Osteocyte (in vitro differentiated cells): ENCODE measurements at regions not wholly inside any gene's neighbourhood (a gene's known extent, or its start where the extent isn't known, plus 50 kb on each side); places are given as distances from the start of the nearest gene placed in this dataset.

ENCODE experiments used
- DNase-seq: peaks from one replicate; pipeline ENCODE4 v3.0.0; 2021; ENCODE audit warnings: mixed read lengths; ENCODE audit not compliant: unreplicated experiment; ENCODE audit errors: extremely low spot score
- H3K27ac Mint-ChIP-seq: one replicate; pipeline ENCODE4 v1.8.0; 2021; ENCODE audit warnings: mild to moderate bottlenecking, mixed read lengths; ENCODE audit not compliant: unreplicated experiment
- H3K27me3 Mint-ChIP-seq: one replicate; pipeline ENCODE4 v1.8.0; 2021; ENCODE audit warnings: mixed read lengths; ENCODE audit not compliant: unreplicated experiment
- H3K36me3 Mint-ChIP-seq: one replicate; pipeline ENCODE4 v1.8.0; 2021; ENCODE audit warnings: mixed read lengths; ENCODE audit not compliant: unreplicated experiment
- H3K4me1 Mint-ChIP-seq: one replicate; pipeline ENCODE4 v1.8.0; 2021; ENCODE audit warnings: mixed read lengths; ENCODE audit not compliant: unreplicated experiment
- H3K4me3 Mint-ChIP-seq: one replicate; pipeline ENCODE4 v1.8.0; 2021; ENCODE audit warnings: mild to moderate bottlenecking, moderate library complexity, mixed read lengths; ENCODE audit not compliant: unreplicated experiment
- H3K9me3 Mint-ChIP-seq: one replicate; pipeline ENCODE4 v1.8.0; 2021; ENCODE audit warnings: mixed read lengths; ENCODE audit not compliant: unreplicated experiment
- TF ChIP-seq, protein P1 (sequence below): fragments of 200-600 bp; sonication (generic); IDR thresholded peaks from 2 replicates; pipeline ENCODE4 v1.5.0; 2021; ENCODE audit warnings: antibody characterized with exemption, mild to moderate bottlenecking, moderate library complexity

DNA sequence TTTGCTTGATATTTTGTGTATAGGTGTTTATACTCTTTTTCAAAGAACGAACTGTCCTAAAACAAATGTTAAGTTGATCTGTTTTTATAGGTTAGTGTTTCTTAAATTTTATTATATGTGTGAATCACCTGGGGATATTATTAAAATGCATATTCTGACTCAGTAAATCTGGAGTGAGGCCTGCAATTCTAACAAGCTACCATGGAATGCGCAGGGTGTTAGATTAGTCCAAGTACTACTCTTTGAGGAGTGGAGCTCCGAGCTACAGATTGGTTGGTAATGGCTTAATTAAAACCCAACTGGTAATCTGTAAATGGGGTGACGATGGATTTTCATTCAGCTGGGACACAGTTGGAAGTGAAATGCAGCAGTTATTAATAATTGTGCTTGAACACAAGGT lies 214.1 kb upstream of the UFM1 start:
- Mint-ChIP-seq H3K4me3 (no peak overlapping the region), H3K27ac (no peak overlapping the region), H3K9me3 (peaks cover 5% of the 10 kb centered on the region), H3K36me3 (no peaks in the 10 kb centered on the region), H3K27me3 (peaks cover 2% of the 10 kb centered on the region), H3K4me1 (no peaks in the 10 kb centered on the region)
- DNase-seq = no peak
- TF ChIP-seq, protein P1, sequence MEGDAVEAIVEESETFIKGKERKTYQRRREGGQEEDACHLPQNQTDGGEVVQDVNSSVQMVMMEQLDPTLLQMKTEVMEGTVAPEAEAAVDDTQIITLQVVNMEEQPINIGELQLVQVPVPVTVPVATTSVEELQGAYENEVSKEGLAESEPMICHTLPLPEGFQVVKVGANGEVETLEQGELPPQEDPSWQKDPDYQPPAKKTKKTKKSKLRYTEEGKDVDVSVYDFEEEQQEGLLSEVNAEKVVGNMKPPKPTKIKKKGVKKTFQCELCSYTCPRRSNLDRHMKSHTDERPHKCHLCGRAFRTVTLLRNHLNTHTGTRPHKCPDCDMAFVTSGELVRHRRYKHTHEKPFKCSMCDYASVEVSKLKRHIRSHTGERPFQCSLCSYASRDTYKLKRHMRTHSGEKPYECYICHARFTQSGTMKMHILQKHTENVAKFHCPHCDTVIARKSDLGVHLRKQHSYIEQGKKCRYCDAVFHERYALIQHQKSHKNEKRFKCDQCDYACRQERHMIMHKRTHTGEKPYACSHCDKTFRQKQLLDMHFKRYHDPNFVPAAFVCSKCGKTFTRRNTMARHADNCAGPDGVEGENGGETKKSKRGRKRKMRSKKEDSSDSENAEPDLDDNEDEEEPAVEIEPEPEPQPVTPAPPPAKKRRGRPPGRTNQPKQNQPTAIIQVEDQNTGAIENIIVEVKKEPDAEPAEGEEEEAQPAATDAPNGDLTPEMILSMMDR = no peak

- no peaks in the 10 kb centered on the region for H3K9me3 Mint-ChIP-seq
- H3K27ac Mint-ChIP-seq = no peak overlapping the region
- H3K4me1 Mint-ChIP-seq = no peaks in the 10 kb centered on the region
- no peak overlapping the region for H3K4me3 Mint-ChIP-seq
- no peaks in the 10 kb centered on the region for H3K36me3 Mint-ChIP-seq
- TF ChIP-seq, protein P1 = no peak
- DNase-seq = no peak
- H3K27me3 Mint-ChIP-seq = no peaks in the 10 kb centered on the region
These were observed 228.4 kb upstream of the UFM1 start for GRCh38 chr13:38121267-38121666.

DNA sequence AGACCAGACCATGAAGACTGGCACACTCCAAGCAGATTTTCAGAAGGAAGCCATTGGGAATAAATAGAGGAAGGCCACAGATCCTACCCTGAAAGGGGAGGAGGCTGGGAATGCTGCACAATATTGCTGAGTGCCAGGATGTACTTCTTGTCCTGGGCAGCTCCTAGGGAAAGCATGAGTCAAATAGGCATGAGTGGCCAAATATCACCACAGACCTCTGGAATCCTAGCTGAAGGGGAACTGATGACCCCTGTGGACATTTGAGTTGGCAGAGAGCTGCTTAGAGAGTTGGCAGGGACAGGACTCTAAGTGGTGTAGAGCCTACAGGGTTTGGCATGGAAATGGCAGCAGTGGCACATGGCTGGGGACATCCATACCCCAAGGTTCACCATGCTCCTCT lies 234.3 kb upstream of the TRPC4 start:
- no peak for DNase-seq

DNA sequence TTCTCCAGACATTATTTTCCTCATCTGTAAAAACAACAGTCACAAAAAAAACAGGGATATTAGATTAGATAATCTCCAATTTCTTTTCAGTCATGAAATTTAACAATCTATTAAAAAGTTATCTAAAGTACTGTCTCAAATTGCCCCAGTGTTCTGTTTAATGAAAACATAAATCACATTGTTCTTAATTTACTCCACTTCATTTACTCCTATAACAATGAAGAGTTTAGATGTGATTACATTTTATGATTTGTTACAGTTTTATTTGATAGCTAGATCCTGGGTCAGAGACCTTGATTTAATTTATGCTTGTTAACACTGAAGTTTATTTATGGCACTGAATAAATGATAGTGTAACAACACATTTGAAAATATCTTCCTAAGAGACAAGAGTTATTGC lies 230.2 kb upstream of the TRPC4 start:
- Mint-ChIP-seq H3K4me1 (no peaks in the 10 kb centered on the region), H3K36me3 (no peaks in the 10 kb centered on the region), H3K27ac (no peak overlapping the region), H3K4me3 (no peak overlapping the region), H3K9me3 (no peaks in the 10 kb centered on the region), H3K27me3 (peaks cover 5% of the 10 kb centered on the region)
- TF ChIP-seq, protein P1 = no peak
- no peak for DNase-seq

More for the DNA sequence above, 234.3 kb upstream of the TRPC4 start:
- TF ChIP-seq, protein P1 = no peak
- Mint-ChIP-seq H3K27me3 (peaks cover 5% of the 10 kb centered on the region), H3K4me3 (no peak overlapping the region), H3K36me3 (no peaks in the 10 kb centered on the region), H3K27ac (no peak overlapping the region), H3K9me3 (no peaks in the 10 kb centered on the region), H3K4me1 (no peaks in the 10 kb centered on the region)

DNA sequence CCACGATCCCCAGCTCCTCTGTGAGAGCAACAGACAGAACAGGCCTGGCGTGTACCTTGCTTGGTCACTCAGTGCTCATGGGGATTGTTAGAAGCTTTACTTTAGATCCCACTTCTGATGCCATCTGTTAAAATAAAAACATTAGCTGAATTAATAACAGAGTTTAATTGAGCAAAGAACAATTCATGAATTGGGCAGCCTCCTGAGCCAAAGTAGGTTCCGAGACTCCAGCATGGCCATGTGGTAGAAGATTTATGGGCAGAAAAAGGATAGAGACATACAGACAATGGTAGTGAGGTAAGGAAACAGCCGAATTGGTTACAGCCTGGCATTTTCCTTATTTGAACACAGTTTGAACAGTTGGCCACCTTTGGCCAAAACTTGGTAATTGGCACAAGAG lies 223.9 kb upstream of the TRPC4 start:
- Mint-ChIP-seq H3K27ac (no peak overlapping the region), H3K4me3 (no peak overlapping the region), H3K9me3 (no peaks in the 10 kb centered on the region), H3K27me3 (no peaks in the 10 kb centered on the region), H3K36me3 (no peaks in the 10 kb centered on the region), H3K4me1 (no peaks in the 10 kb centered on the region)
- TF ChIP-seq, protein P1 = no peak
- DNase-seq = no peak
